GM23338 (cell line): ENCODE measurements at regions not wholly inside any gene's neighbourhood (a gene's known extent, or its start where the extent isn't known, plus 50 kb on each side); places are given as distances from the start of the nearest gene placed in this dataset.

Source experiments
- JUNB ChIP-seq: IDR thresholded peaks from one replicate; pipeline ENCODE4 v1.6.1; 2016; ENCODE audit warnings: antibody characterized with exemption; ENCODE audit not compliant: unreplicated experiment
- NANOG ChIP-seq: IDR thresholded peaks from 2 replicates; pipeline ENCODE4 v1.6.1; 2016; ENCODE audit warnings: antibody characterized with exemption, borderline replicate concordance
- REST ChIP-seq: IDR thresholded peaks from one replicate; pipeline ENCODE4 v1.6.1; 2018; ENCODE audit warnings: antibody characterized with exemption; ENCODE audit not compliant: unreplicated experiment
- ZNF462 ChIP-seq: fragments of 250-450 bp; sonication (Bioruptor Pico); IDR thresholded peaks from 2 replicates; pipeline ENCODE4 v1.5.0; 2020; ENCODE audit warnings: mild to moderate bottlenecking, moderate library complexity
- TF ChIP-seq, protein P1 (sequence below), 2 experiments: fragments of 200-600 bp in 1 of 2; sonication (generic) in 1 of 2; conservative IDR thresholded peaks; 2 replicates each; pipeline versions ENCODE4 v1.5.1 to v1.6.1; 2016 to 2017; ENCODE audit warnings: antibody characterized with exemption in 2 of 2, low read depth in 2 of 2, mild to moderate bottlenecking in 2 of 2, moderate library complexity in 1 of 2

GRCh38 chr1:14011132-14011531 is 311.1 kb downstream of the PRDM2 start (continued):
- TF ChIP-seq ZNF462 (CRISPR knock-in tag) (no peak), REST (no peak), JUNB (no peak), NANOG (no peak)
- TF ChIP-seq, protein P1, sequence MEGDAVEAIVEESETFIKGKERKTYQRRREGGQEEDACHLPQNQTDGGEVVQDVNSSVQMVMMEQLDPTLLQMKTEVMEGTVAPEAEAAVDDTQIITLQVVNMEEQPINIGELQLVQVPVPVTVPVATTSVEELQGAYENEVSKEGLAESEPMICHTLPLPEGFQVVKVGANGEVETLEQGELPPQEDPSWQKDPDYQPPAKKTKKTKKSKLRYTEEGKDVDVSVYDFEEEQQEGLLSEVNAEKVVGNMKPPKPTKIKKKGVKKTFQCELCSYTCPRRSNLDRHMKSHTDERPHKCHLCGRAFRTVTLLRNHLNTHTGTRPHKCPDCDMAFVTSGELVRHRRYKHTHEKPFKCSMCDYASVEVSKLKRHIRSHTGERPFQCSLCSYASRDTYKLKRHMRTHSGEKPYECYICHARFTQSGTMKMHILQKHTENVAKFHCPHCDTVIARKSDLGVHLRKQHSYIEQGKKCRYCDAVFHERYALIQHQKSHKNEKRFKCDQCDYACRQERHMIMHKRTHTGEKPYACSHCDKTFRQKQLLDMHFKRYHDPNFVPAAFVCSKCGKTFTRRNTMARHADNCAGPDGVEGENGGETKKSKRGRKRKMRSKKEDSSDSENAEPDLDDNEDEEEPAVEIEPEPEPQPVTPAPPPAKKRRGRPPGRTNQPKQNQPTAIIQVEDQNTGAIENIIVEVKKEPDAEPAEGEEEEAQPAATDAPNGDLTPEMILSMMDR (conservative IDR thresholded peaks at IDR 0.05; ENCODE audit: low read depth in 2 of 2): no peak
